ENCODE measurements at regions not wholly inside any gene's neighbourhood (a gene's known extent, or its start where the extent isn't known, plus 50 kb on each side); places are given as distances from the start of the nearest gene placed in this dataset.

- no peak for TF ChIP-seq POLR2A (IDR thresholded peaks at IDR 0.05; ENCODE audit: low read depth)
- no peak for TF ChIP-seq POLR2AphosphoS5 (IDR thresholded peaks at IDR 0.05)
- no peak for TF ChIP-seq EP300 (IDR thresholded peaks at IDR 0.05)
- TF ChIP-seq, protein P1, sequence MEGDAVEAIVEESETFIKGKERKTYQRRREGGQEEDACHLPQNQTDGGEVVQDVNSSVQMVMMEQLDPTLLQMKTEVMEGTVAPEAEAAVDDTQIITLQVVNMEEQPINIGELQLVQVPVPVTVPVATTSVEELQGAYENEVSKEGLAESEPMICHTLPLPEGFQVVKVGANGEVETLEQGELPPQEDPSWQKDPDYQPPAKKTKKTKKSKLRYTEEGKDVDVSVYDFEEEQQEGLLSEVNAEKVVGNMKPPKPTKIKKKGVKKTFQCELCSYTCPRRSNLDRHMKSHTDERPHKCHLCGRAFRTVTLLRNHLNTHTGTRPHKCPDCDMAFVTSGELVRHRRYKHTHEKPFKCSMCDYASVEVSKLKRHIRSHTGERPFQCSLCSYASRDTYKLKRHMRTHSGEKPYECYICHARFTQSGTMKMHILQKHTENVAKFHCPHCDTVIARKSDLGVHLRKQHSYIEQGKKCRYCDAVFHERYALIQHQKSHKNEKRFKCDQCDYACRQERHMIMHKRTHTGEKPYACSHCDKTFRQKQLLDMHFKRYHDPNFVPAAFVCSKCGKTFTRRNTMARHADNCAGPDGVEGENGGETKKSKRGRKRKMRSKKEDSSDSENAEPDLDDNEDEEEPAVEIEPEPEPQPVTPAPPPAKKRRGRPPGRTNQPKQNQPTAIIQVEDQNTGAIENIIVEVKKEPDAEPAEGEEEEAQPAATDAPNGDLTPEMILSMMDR (IDR thresholded peaks at IDR 0.05) = no peak
- no peak for DNase-seq (ENCODE audit: extremely low spot score)
- Histone ChIP-seq H3K27me3 (peaks cover 0 to 4% (median 0%) of the 10 kb centered on the region in 4 donors), H3K36me3 (no peaks in the 10 kb centered on the region), H3K4me3 (no peak overlapping the region), H3K9me3 (no peaks in the 10 kb centered on the region), H3K4me1 (peaks cover 4 to 30% (median 18%) of the 10 kb centered on the region in 4 donors), H3K27ac (replicated peaks in 1 of 4) (peak overlapping the region; percentile 40 to 63 (median 55))
- 72% methylated on average over 4 of the region's 4 CpGs for WGBS
- intact Hi-C loops (cut with DNase I) = no loop called here
These were observed 95.3 kb upstream of the EGFL6 start for GRCh38 chrX:13474164-13474516.

GRCh38 chrX:13473442-13474163 lies 95.8 kb upstream of the EGFL6 start:
- intact Hi-C loops (cut with DNase I) = no loop called here
- H3K36me3 ChIP-seq = no peaks in the 10 kb centered on the region
- H3K27me3 ChIP-seq = peaks cover 0 to 4% (median 0%) of the 10 kb centered on the region in 4 donors
- WGBS = 40% methylated on average over 9 of the region's 9 CpGs
- H3K27ac ChIP-seq (replicated peaks in 1 of 4) = peak overlapping the region; percentile 40 to 63 (median 55)
- H3K9me3 ChIP-seq = no peaks in the 10 kb centered on the region
- no peak overlapping the region for H3K4me3 ChIP-seq
- no peak for DNase-seq (ENCODE audit: extremely low spot score)
- TF ChIP-seq POLR2AphosphoS5 (IDR thresholded peaks at IDR 0.05) (no peak), POLR2A (IDR thresholded peaks at IDR 0.05; ENCODE audit: low read depth) (no peak), EP300 (IDR thresholded peaks at IDR 0.05) (no peak)
- TF ChIP-seq, protein P1 (IDR thresholded peaks at IDR 0.05) = no peak
- peaks cover 4 to 30% (median 18%) of the 10 kb centered on the region in 4 donors for H3K4me1 ChIP-seq

GRCh38 chrX:13472975-13473374 lies 96.4 kb upstream of the EGFL6 start:
- intact Hi-C loops (cut with DNase I) = no loop called here
- peaks cover 0 to 4% (median 0%) of the 10 kb centered on the region in 4 donors for H3K27me3 ChIP-seq
- H3K36me3 ChIP-seq = no peaks in the 10 kb centered on the region
- peak overlapping the region; percentile 40 to 63 (median 55) for H3K27ac ChIP-seq (replicated peaks in 1 of 4)
- WGBS = 51% methylated on average over 5 of the region's 5 CpGs
- TF ChIP-seq EP300 (IDR thresholded peaks at IDR 0.05) = no peak
- no peak for TF ChIP-seq POLR2A (IDR thresholded peaks at IDR 0.05; ENCODE audit: low read depth)
- TF ChIP-seq POLR2AphosphoS5 (IDR thresholded peaks at IDR 0.05) = no peak
- TF ChIP-seq, protein P1 (IDR thresholded peaks at IDR 0.05) = no peak
- no peaks in the 10 kb centered on the region for H3K9me3 ChIP-seq
- no peak overlapping the region for H3K4me3 ChIP-seq
- peaks cover 4 to 30% (median 18%) of the 10 kb centered on the region in 4 donors for H3K4me1 ChIP-seq
- no peak for DNase-seq (ENCODE audit: extremely low spot score)

GRCh38 chrX:13471269-13471668 lies 98.1 kb upstream of the EGFL6 start:
- WGBS = 68% methylated on average over 3 of the region's 3 CpGs
- TF ChIP-seq, protein P1 (IDR thresholded peaks at IDR 0.05) = no peak
- no peak for TF ChIP-seq POLR2AphosphoS5 (IDR thresholded peaks at IDR 0.05)
- intact Hi-C loops (cut with DNase I) = no loop called here
- Histone ChIP-seq H3K27me3 (peaks cover 0 to 4% (median 0%) of the 10 kb centered on the region in 4 donors), H3K27ac (replicated peaks in 1 of 4) (no peak overlapping the region), H3K4me1 (peaks cover 4 to 44% (median 24%) of the 10 kb centered on the region in 4 donors), H3K36me3 (no peaks in the 10 kb centered on the region), H3K4me3 (no peak overlapping the region), H3K9me3 (no peaks in the 10 kb centered on the region)
- no peak for DNase-seq (ENCODE audit: extremely low spot score)

- no peak for DNase-seq (ENCODE audit: extremely low spot score)
- 92% methylated on average over 3 of the region's 3 CpGs for WGBS
- Histone ChIP-seq H3K4me3 (no peak overlapping the region), H3K36me3 (no peaks in the 10 kb centered on the region), H3K9me3 (no peaks in the 10 kb centered on the region), H3K27me3 (peaks cover 0 to 4% (median 0%) of the 10 kb centered on the region in 4 donors), H3K27ac (replicated peaks in 1 of 4) (no peak overlapping the region), H3K4me1 (peaks cover 4 to 44% (median 25%) of the 10 kb centered on the region in 4 donors)
- intact Hi-C loops (cut with DNase I) = no loop called here
- TF ChIP-seq POLR2A (IDR thresholded peaks at IDR 0.05; ENCODE audit: low read depth) (no peak), POLR2AphosphoS5 (IDR thresholded peaks at IDR 0.05) (no peak), EP300 (IDR thresholded peaks at IDR 0.05) (no peak)
- TF ChIP-seq, protein P1 (IDR thresholded peaks at IDR 0.05) = no peak
These were observed 98.8 kb upstream of the EGFL6 start for GRCh38 chrX:13470685-13470977.

Measured in esophagus muscularis mucosa (tissue), 4 donors.